Activated CD4-positive, alpha-beta T cell treated with anti-CD3 and anti-CD28 coated beads, Interleukin-2, amount 10 ng/mL, durations not matched to agents 7 days and 5 days (primary cell): ENCODE measurements at regions not wholly inside any gene's neighbourhood (a gene's known extent, or its start where the extent isn't known, plus 50 kb on each side); places are given as distances from the start of the nearest gene placed in this dataset.

Source experiments
- CTCF ChIA-PET: fragments of 350-600 bp; sonication (Branson Sonifier 250); formaldehyde crosslinking; loops from one replicate; lab custom pipeline; 2021; ENCODE audit warnings: antibody characterized with exemption; lab: Charles Lee
- POLR2A ChIA-PET: fragments of 350-600 bp; sonication (Branson Sonifier 250); formaldehyde crosslinking; loops from one replicate; lab custom pipeline; 2021; ENCODE audit warnings: antibody characterized with exemption; lab: Charles Lee
- DNase-seq: peaks from one replicate; pipeline ENCODE4 v3.0.0-alpha.2; 2020
- H3K27ac Mint-ChIP-seq: one replicate; pipeline ENCODE4 v1.8.0; 2021; ENCODE audit warnings: mild to moderate bottlenecking, moderate library complexity, mixed read lengths
- H3K27me3 Mint-ChIP-seq: one replicate; pipeline ENCODE4 v1.8.0; 2021; ENCODE audit warnings: mixed read lengths
- H3K36me3 Mint-ChIP-seq: one replicate; pipeline ENCODE4 v1.8.0; 2021; ENCODE audit warnings: low read depth, mixed read lengths
- H3K4me1 Mint-ChIP-seq: one replicate; pipeline ENCODE4 v1.8.0; 2021; ENCODE audit warnings: mixed read lengths
- H3K4me3 Mint-ChIP-seq: one replicate; pipeline ENCODE4 v1.8.0; 2021; ENCODE audit warnings: mild to moderate bottlenecking, moderate library complexity, mixed read lengths
- H3K9me3 Mint-ChIP-seq: one replicate; pipeline ENCODE4 v1.8.0; 2021; ENCODE audit warnings: mixed read lengths

DNA sequence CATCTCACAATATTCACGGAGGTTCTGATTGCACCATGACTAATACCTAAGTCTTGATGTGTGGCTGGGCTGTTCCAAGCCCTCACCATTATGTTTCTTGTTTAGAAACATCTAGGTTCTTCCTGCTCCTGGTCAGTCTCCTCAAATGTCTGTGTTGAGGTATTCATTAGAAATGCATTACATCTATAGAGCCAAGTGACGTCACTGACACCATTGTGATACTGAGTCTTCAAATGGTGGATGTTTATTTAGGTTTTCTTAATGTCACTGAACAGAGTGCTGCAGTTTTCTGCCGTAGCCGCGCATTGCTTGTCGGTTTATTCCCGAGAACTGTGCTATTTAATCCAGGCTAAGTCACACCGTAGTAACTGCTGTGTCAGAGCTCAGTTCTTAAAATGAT lies 142.4 kb upstream of the SPACA7 start:
- no peaks in the 10 kb centered on the region for H3K4me1 Mint-ChIP-seq
- no peaks in the 10 kb centered on the region for H3K27me3 Mint-ChIP-seq
- CTCF ChIA-PET: no interaction called here
- no peaks in the 10 kb centered on the region for H3K36me3 Mint-ChIP-seq
- no peak overlapping the region for H3K27ac Mint-ChIP-seq
- POLR2A ChIA-PET: no interaction called here
- H3K9me3 Mint-ChIP-seq: no peaks in the 10 kb centered on the region
- DNase-seq: no peak
- no peak overlapping the region for H3K4me3 Mint-ChIP-seq

DNA sequence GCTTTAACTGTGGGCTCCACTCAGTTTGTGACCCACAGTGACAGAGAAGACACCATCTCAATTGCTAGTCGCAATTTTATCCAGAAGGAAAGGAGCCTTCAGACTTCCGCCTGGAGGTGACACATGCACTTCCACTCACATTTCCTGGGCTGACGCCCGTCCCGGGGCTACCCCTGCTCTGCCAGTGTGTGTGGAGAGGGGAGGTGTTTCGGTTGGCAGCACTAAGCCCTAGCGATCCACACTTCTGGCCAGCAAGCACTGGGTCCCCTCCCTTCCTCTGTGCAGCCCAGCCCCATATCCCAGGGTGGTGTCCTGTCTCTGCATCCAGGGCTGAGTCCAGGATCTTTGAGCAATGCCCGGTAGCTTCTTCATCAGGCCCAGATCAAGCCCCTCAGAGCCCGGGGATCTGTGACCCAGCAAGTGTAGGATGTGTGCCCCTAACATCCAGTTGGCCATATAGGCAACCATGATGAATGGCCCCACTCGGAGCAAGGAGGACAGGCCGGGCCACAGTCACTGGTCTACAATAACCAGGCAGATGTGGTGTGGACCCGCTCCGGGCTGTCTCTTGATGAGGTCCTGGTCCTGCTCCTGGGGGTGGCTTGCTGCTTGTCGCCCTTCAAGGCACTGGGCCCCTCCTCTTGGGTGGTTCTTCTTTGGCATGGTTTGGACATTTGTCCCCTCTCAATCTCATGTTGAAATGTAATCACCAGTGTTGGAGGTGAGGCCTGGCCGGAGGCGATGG lies 141.9 kb upstream of the SPACA7 start:
- H3K27ac Mint-ChIP-seq: no peak overlapping the region
- CTCF ChIA-PET: no interaction called here
- DNase-seq: no peak
- no peak overlapping the region for H3K4me3 Mint-ChIP-seq
- H3K36me3 Mint-ChIP-seq: no peaks in the 10 kb centered on the region
- no peaks in the 10 kb centered on the region for H3K27me3 Mint-ChIP-seq
- POLR2A ChIA-PET: no interaction called here
- no peaks in the 10 kb centered on the region for H3K4me1 Mint-ChIP-seq
- H3K9me3 Mint-ChIP-seq: no peaks in the 10 kb centered on the region

DNA sequence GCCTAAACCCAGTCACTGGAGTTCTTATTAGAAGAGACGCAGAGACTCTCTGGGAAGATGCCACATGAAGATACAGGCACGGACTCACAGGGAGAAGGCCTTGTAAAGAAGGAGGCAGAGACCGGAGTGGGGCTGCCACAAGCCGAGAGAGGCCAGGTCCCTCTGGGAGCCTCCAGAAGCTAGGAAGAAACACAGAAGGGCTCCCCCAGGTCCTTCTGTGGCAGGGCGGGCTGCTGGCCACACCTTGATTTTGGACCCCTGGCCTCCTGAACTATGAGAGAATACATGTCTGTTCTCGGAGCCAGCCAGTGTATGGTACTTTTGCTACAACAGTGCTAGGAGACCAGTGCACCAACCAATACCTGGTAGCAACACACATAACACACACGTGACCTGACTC lies 140.1 kb upstream of the SPACA7 start:
- no peak for DNase-seq
- Mint-ChIP-seq H3K27ac (no peak overlapping the region), H3K27me3 (no peaks in the 10 kb centered on the region), H3K36me3 (no peaks in the 10 kb centered on the region), H3K4me3 (no peak overlapping the region), H3K4me1 (no peaks in the 10 kb centered on the region), H3K9me3 (no peaks in the 10 kb centered on the region)
- ChIA-PET POLR2A (no interaction called here), CTCF (no interaction called here)

DNA sequence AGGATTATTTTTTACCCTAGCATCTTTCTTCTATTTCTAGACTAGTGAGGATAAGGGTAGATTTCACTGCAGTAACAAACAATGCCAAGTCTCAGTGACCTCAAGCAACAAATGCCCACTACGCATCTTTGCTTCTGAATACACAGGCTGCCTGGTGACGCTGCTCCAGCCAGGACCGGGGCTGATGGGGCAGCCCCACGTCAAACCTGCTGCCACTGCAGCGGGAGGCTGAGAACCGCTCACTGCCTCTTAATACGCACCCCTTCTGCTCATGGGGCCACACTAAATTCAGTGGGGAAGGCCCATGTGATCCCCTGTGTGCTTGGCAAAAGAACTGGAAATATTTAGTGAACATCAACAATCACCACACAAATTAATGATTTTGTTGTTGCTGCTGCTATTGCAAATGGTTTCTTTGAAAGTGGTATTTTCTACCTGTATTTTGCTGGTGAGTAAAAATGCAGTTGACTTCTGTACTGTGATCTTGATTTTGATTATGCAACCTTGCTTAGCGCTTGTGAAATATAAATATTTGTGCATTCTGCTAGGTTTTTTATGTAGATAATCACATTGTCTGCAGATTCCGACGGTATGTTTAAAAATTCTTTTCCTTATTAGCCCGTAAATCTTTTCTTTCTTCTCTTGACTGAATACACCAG lies 139.5 kb upstream of the SPACA7 start:
- ChIA-PET POLR2A (no interaction called here), CTCF (no interaction called here)
- Mint-ChIP-seq H3K4me1 (no peaks in the 10 kb centered on the region), H3K27ac (no peak overlapping the region), H3K9me3 (no peaks in the 10 kb centered on the region), H3K27me3 (no peaks in the 10 kb centered on the region), H3K4me3 (no peak overlapping the region), H3K36me3 (no peaks in the 10 kb centered on the region)
- DNase-seq: no peak

DNA sequence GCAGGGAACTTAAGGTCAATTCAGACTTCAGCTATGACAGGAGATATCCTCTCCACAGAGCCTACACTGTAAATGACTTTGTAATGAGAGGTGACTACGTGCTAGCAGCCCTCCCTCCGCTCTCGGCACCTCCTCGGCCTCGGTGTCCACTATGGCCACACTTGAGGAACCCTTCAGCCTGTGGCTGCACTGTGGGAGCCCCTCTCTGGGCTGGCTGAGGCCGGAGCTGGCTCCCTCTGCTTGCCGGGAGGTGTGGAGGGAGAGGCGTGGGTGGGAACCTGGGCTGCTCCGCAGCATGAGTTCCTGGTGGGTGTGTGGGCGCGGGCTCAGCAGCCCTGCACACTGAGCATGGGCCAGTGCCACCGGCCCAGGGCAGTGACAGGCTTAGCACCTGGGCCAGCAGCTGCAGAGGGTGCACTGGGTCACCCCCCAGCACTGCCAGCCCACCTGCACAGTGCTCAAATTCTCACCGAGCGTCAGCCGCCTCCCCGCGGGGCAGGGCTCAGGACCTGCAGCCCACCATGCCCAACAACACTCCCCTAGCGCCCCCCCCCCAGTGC lies 137.6 kb upstream of the SPACA7 start:
- Mint-ChIP-seq H3K36me3 (no peaks in the 10 kb centered on the region), H3K27ac (no peak overlapping the region), H3K27me3 (no peaks in the 10 kb centered on the region), H3K4me3 (no peak overlapping the region), H3K4me1 (no peaks in the 10 kb centered on the region), H3K9me3 (no peaks in the 10 kb centered on the region)
- ChIA-PET POLR2A (no interaction called here), CTCF (no interaction called here)
- no peak for DNase-seq

DNA sequence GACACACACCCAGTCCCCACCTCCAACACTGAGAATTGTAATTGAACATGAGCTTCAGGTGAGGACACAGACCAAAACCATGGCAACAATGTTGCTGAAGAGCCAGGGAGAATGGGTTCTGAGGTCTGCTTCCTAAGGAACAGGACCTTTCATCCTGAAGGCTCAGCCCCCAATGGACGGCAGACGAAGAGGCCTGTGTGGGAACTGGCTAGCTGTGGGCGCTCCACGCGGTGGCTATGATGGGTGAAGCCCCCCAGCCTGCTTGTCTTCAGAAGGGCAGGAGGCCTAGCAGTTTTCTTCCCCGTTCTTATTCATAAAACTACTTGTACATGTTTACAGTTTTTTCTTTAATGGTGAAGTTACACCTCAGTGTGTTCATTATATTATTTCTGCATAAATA lies 136.1 kb upstream of the SPACA7 start:
- Mint-ChIP-seq H3K27ac (no peak overlapping the region), H3K4me3 (no peak overlapping the region), H3K9me3 (no peaks in the 10 kb centered on the region), H3K4me1 (no peaks in the 10 kb centered on the region), H3K27me3 (no peaks in the 10 kb centered on the region), H3K36me3 (no peaks in the 10 kb centered on the region)
- POLR2A ChIA-PET: no interaction called here
- DNase-seq: no peak
- CTCF ChIA-PET: no interaction called here

DNA sequence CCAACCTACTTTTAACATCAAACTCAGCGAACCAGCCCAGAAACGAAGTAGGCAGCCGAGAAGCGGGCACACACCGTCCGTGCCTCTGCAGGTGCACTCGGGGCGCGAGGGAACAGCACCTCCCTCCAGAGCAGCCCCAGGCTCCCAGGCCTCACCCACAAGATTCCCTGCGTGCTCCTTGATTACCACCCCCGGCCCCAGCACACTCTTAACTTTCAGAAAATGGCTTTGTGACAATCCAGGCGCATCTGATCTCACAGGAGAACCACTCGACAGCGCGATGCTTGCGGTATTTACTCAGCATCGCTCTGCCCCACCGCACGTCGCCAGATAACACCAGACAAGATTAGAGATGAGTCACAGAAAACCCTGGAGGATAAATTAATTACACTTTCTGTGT lies 134.9 kb upstream of the SPACA7 start:
- H3K4me1 Mint-ChIP-seq: no peaks in the 10 kb centered on the region
- no peaks in the 10 kb centered on the region for H3K9me3 Mint-ChIP-seq
- CTCF ChIA-PET: no interaction called here
- DNase-seq: no peak
- no peaks in the 10 kb centered on the region for H3K27me3 Mint-ChIP-seq
- POLR2A ChIA-PET: no interaction called here
- H3K4me3 Mint-ChIP-seq: no peak overlapping the region
- H3K27ac Mint-ChIP-seq: no peak overlapping the region
- H3K36me3 Mint-ChIP-seq: no peaks in the 10 kb centered on the region

DNA sequence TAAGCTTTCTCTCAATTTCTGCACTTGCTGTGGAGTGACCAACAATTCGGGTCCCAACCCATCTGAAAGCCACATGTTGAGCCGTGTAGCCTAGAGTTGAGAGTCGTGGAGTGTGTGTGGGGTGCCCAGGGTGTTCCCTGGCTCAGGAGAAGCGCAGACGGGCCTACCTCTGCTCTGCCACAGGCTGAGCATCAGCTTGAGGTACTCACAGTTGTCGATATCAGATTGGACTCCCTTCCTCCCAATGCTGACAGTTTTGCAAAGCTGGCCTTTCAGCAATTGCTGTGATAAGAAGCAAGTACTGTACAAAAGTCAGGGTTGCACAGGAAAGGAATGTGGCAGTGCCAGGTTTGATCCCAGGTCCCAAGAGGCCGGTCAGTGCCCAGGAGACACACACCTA lies 133.4 kb upstream of the SPACA7 start:
- no peaks in the 10 kb centered on the region for H3K36me3 Mint-ChIP-seq
- no peak overlapping the region for H3K4me3 Mint-ChIP-seq
- DNase-seq: no peak
- H3K9me3 Mint-ChIP-seq: no peaks in the 10 kb centered on the region
- CTCF ChIA-PET: no interaction called here
- H3K27me3 Mint-ChIP-seq: no peaks in the 10 kb centered on the region
- POLR2A ChIA-PET: no interaction called here
- H3K4me1 Mint-ChIP-seq: no peaks in the 10 kb centered on the region
- no peak overlapping the region for H3K27ac Mint-ChIP-seq

DNA sequence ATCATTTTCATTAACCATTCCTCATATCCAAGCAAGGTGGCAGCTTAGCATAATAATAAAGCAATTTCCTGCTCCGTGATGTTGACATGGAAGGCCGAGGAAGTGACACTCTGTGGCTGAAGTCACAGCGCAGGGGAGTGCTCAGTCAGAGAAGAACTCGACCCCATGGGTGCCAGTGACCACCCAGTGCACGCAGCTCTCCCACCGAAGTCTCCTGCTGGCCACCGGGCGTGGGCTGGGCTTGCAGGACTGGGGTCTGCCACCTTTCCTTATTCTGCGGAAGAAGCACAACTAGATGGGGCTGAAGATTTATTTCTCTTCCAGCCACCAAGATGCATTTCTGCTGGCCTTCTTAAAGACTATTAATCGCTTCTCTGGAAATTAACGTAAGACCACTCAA lies 132.1 kb upstream of the SPACA7 start:
- no peak overlapping the region for H3K27ac Mint-ChIP-seq
- H3K9me3 Mint-ChIP-seq: no peaks in the 10 kb centered on the region
- no peak overlapping the region for H3K4me3 Mint-ChIP-seq
- no peaks in the 10 kb centered on the region for H3K27me3 Mint-ChIP-seq
- no peak for DNase-seq
- H3K4me1 Mint-ChIP-seq: no peaks in the 10 kb centered on the region
- ChIA-PET POLR2A (no interaction called here), CTCF (no interaction called here)
- no peaks in the 10 kb centered on the region for H3K36me3 Mint-ChIP-seq

DNA sequence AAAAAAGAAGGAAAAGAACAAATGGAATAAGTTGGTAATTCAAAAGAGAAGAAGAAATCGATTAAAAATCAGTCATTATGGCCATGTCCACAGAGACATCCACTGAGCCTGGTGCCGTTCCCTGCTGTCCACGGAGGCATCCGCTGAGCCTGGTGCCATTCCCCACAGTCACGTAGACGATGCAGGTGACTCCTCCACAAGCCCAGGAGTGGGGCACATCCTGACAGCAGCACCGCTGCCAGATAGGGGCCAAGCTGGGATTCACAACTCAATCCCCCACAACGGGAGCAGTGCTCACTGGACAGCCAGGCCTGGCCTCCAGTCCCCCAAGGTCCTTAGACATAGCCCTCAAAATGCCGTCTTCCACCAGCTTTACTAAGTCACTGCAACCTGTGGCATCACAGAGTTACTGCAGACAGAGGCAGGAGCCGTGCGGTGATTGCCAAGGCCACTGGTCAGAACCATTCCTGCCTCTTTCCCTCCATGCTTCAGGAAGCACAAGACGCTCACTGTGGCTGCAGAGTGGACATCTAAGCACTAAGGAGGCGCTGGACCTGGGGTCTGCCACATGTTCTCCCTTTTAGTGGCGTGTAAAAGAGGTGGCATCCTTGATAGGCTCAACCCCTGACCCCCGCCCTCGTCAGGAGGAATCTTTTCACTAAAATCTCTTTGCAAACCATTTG lies 131.5 kb upstream of the SPACA7 start:
- no peaks in the 10 kb centered on the region for H3K4me1 Mint-ChIP-seq
- no peaks in the 10 kb centered on the region for H3K9me3 Mint-ChIP-seq
- CTCF ChIA-PET: no interaction called here
- no peaks in the 10 kb centered on the region for H3K36me3 Mint-ChIP-seq
- POLR2A ChIA-PET: no interaction called here
- no peak overlapping the region for H3K4me3 Mint-ChIP-seq
- no peaks in the 10 kb centered on the region for H3K27me3 Mint-ChIP-seq
- no peak overlapping the region for H3K27ac Mint-ChIP-seq
- DNase-seq: no peak

DNA sequence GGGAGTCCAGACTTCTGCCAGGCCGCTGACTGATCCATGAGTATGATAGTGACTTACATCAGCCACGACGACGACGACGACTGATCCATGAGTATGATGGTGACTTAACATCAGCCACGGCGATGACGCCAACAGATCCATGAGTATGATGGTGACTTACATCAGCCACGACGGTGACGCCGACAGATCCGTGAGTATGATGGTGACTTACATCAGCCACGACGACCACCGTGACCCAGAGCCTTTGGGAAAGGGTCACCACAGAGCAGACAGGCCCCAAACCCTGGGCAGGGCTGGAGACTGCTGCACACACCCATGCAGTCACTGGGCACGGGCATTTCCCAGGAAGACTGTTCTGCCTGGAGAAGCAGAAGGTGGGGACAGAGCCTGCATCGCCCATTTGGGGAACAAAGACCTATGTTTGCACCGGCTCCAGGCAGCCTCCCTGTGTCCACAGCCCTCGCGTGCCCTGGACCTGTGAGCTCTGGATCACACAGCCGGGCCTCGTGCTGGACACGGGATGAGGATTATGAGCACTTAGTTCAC lies 130.9 kb upstream of the SPACA7 start:
- Mint-ChIP-seq H3K27me3 (no peaks in the 10 kb centered on the region), H3K27ac (no peak overlapping the region), H3K4me1 (no peaks in the 10 kb centered on the region), H3K9me3 (no peaks in the 10 kb centered on the region), H3K36me3 (no peaks in the 10 kb centered on the region), H3K4me3 (no peak overlapping the region)
- POLR2A ChIA-PET: no interaction called here
- no peak for DNase-seq
- CTCF ChIA-PET: no interaction called here

DNA sequence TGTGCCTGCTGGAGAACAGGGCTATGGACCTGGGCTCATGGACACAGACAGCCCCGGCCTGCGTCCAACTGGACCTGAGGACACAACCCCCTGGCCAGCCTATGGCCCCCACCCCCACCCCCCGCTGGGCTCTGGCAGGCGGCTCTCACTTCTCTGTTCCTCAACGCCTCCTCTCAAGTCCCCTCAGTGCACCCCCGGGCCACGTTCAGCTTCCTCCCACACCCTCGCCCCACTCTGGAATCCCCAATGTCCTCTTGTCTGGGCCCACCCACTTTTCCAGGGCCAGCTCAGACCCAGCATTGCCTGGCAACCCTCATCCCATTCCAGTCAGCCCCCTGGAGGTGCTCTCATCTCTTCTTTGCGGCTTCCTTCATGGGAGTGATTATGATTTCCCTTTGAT lies 130.2 kb upstream of the SPACA7 start:
- no peaks in the 10 kb centered on the region for H3K36me3 Mint-ChIP-seq
- H3K9me3 Mint-ChIP-seq: no peaks in the 10 kb centered on the region
- no peaks in the 10 kb centered on the region for H3K27me3 Mint-ChIP-seq
- DNase-seq: no peak
- H3K27ac Mint-ChIP-seq: no peak overlapping the region
- CTCF ChIA-PET: no interaction called here
- POLR2A ChIA-PET: no interaction called here
- no peaks in the 10 kb centered on the region for H3K4me1 Mint-ChIP-seq
- H3K4me3 Mint-ChIP-seq: no peak overlapping the region

DNA sequence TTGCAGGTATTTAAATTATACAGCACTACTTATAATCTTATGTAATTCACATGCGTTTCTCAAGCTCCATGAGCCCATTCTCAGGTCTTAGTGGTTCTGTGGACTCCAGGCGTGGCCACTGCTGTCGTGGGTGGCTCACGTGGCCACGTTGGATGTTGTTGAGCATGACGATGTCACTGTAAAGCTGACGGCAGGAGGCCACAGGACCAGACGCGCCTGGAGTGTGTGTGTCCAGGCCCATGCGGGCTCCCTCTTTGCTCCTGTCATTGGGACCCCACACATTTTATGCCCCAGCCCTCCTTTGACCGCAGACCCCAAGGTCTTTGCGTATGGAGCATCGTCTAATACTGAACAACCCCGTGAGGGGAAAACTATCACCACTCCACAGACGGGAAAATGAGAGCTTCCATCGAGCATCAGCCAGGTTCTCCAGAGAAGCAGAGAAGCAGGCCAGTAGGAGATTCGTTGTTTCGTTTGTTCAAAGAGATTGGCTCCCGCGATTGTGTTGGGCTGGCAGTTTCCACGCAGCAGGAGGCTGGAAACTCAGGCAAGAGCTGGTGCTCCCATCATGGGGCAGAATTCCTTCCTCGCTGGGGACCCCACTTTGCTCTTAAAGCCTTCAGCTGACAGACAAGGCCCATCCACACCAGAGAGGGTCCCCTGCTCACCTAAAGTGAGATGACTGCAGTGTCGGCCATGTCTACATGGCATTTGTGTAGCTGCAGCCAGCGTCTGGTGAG lies 129.3 kb upstream of the SPACA7 start:
- H3K9me3 Mint-ChIP-seq: no peaks in the 10 kb centered on the region

More for the DNA sequence above, 129.3 kb upstream of the SPACA7 start:
- H3K4me1 Mint-ChIP-seq: no peaks in the 10 kb centered on the region
- H3K4me3 Mint-ChIP-seq: no peak overlapping the region
- no peak for DNase-seq
- ChIA-PET CTCF (no interaction called here), POLR2A (no interaction called here)
- H3K27ac Mint-ChIP-seq: no peak overlapping the region
- H3K27me3 Mint-ChIP-seq: no peaks in the 10 kb centered on the region
- H3K36me3 Mint-ChIP-seq: no peaks in the 10 kb centered on the region
